ENCODE measurements at regions not wholly inside any gene's neighbourhood (a gene's known extent, or its start where the extent isn't known, plus 50 kb on each side); places are given as distances from the start of the nearest gene placed in this dataset.

- Histone ChIP-seq H3K4me2 (ENCODE audit: low read length) (no peak overlapping the region), H3K4me1 (ENCODE audit: insufficient read depth, low read length) (no peaks in the 10 kb centered on the region), H2AFZ (ENCODE audit: low read depth, low read length) (no peak overlapping the region), H4K20me1 (ENCODE audit: insufficient read depth, low read length) (no peaks in the 10 kb centered on the region), H3K36me3 (ENCODE audit: insufficient read depth, low read length) (no peaks in the 10 kb centered on the region), H3K9ac (ENCODE audit: low read length) (no peak overlapping the region), H3K4me3 (ENCODE audit: insufficient read depth, low read depth, low read length) (no peak overlapping the region), H3K79me2 (ENCODE audit: insufficient read depth, low read length) (no peaks in the 10 kb centered on the region), H3K27ac (ENCODE audit: low read depth, low read length) (no peak overlapping the region), H3K9me3 (ENCODE audit: insufficient read depth, low read depth, low read length) (no peaks in the 10 kb centered on the region), H3K27me3 (ENCODE audit: insufficient read depth, low read length) (no peaks in the 10 kb centered on the region)
- Mint-ChIP-seq H3K4me3 (ENCODE audit: unreplicated experiment) (no peak overlapping the region), H3K27me3 (ENCODE audit: low read depth, unreplicated experiment) (peaks cover 4% of the 10 kb centered on the region), H3K36me3 (ENCODE audit: low read depth, unreplicated experiment) (no peaks in the 10 kb centered on the region), H3K27ac (ENCODE audit: unreplicated experiment) (no peak overlapping the region), H3K4me1 (ENCODE audit: low read depth, unreplicated experiment) (no peaks in the 10 kb centered on the region), H3K9me3 (ENCODE audit: unreplicated experiment) (no peaks in the 10 kb centered on the region)
- DNase-seq (ENCODE audit: low read depth) (no peak), FAIRE-seq (no peak)
- no peak for TF ChIP-seq EZH2 (IDR thresholded peaks at IDR 0.05; ENCODE audit: insufficient read depth, low read length)
- TF ChIP-seq, protein P1, sequence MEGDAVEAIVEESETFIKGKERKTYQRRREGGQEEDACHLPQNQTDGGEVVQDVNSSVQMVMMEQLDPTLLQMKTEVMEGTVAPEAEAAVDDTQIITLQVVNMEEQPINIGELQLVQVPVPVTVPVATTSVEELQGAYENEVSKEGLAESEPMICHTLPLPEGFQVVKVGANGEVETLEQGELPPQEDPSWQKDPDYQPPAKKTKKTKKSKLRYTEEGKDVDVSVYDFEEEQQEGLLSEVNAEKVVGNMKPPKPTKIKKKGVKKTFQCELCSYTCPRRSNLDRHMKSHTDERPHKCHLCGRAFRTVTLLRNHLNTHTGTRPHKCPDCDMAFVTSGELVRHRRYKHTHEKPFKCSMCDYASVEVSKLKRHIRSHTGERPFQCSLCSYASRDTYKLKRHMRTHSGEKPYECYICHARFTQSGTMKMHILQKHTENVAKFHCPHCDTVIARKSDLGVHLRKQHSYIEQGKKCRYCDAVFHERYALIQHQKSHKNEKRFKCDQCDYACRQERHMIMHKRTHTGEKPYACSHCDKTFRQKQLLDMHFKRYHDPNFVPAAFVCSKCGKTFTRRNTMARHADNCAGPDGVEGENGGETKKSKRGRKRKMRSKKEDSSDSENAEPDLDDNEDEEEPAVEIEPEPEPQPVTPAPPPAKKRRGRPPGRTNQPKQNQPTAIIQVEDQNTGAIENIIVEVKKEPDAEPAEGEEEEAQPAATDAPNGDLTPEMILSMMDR (IDR thresholded peaks at IDR 0.05; ENCODE audit: insufficient read depth, low read depth, low read length) = no peak
These were observed 391.7 kb upstream of the NWD2 start for GRCh38 chr4:36852856-36853255.

DNA sequence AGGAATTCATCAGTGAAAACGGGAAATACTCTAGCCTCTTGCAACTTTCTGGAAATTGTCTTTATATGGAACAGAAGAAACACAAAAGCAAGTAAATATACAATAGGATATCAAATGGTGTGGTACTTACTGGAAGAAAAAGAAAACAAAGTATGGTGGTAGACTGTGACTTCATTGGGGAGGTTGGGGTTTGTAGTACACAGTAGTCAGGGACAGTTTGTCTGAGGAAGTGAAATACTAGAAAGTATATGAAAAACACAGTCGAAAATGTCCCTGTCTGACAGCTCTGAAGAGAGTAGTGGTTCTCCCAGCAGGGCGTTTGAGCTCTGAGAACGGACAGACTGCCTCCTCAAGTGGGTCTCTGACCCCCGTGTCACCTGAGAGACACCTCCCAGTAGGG is 390.0 kb upstream of the NWD2 start:
- FAIRE-seq (no peak), DNase-seq (ENCODE audit: low read depth) (no peak)
- H3K4me3 Mint-ChIP-seq (ENCODE audit: unreplicated experiment) = no peak overlapping the region
- Histone ChIP-seq H2AFZ (ENCODE audit: low read depth, low read length) (no peak overlapping the region), H3K4me1 (ENCODE audit: insufficient read depth, low read length) (no peaks in the 10 kb centered on the region), H3K36me3 (ENCODE audit: insufficient read depth, low read length) (no peaks in the 10 kb centered on the region), H3K4me2 (ENCODE audit: low read length) (no peak overlapping the region), H3K9me3 (ENCODE audit: insufficient read depth, low read depth, low read length) (no peaks in the 10 kb centered on the region), H3K79me2 (ENCODE audit: insufficient read depth, low read length) (no peaks in the 10 kb centered on the region), H3K27ac (ENCODE audit: low read depth, low read length) (no peak overlapping the region), H3K9ac (ENCODE audit: low read length) (no peak overlapping the region), H3K27me3 (ENCODE audit: insufficient read depth, low read length) (no peaks in the 10 kb centered on the region), H4K20me1 (ENCODE audit: insufficient read depth, low read length) (no peaks in the 10 kb centered on the region), H3K4me3 (ENCODE audit: insufficient read depth, low read depth, low read length) (no peak overlapping the region)
- TF ChIP-seq EZH2 (IDR thresholded peaks at IDR 0.05; ENCODE audit: insufficient read depth, low read length) = no peak
- TF ChIP-seq, protein P1 (IDR thresholded peaks at IDR 0.05; ENCODE audit: insufficient read depth, low read depth, low read length) = no peak
- H3K4me1 Mint-ChIP-seq (ENCODE audit: low read depth, unreplicated experiment) = no peaks in the 10 kb centered on the region
- H3K27me3 Mint-ChIP-seq (ENCODE audit: low read depth, unreplicated experiment) = peaks cover 4% of the 10 kb centered on the region
- H3K9me3 Mint-ChIP-seq (ENCODE audit: unreplicated experiment) = no peaks in the 10 kb centered on the region
- H3K27ac Mint-ChIP-seq (ENCODE audit: unreplicated experiment) = no peak overlapping the region
- no peaks in the 10 kb centered on the region for H3K36me3 Mint-ChIP-seq (ENCODE audit: low read depth, unreplicated experiment)

GRCh38 chr4:36863601-36864000 is 380.9 kb upstream of the NWD2 start:
- Histone ChIP-seq H3K79me2 (ENCODE audit: insufficient read depth, low read length) (no peaks in the 10 kb centered on the region), H3K27ac (ENCODE audit: low read depth, low read length) (no peak overlapping the region), H3K27me3 (ENCODE audit: insufficient read depth, low read length) (no peaks in the 10 kb centered on the region), H3K4me2 (ENCODE audit: low read length) (no peak overlapping the region), H3K4me1 (ENCODE audit: insufficient read depth, low read length) (no peaks in the 10 kb centered on the region), H3K9me3 (ENCODE audit: insufficient read depth, low read depth, low read length) (no peaks in the 10 kb centered on the region), H2AFZ (ENCODE audit: low read depth, low read length) (no peak overlapping the region), H4K20me1 (ENCODE audit: insufficient read depth, low read length) (no peaks in the 10 kb centered on the region), H3K36me3 (ENCODE audit: insufficient read depth, low read length) (no peaks in the 10 kb centered on the region), H3K9ac (ENCODE audit: low read length) (no peak overlapping the region), H3K4me3 (ENCODE audit: insufficient read depth, low read depth, low read length) (no peak overlapping the region)
- Mint-ChIP-seq H3K27ac (ENCODE audit: unreplicated experiment) (no peak overlapping the region), H3K36me3 (ENCODE audit: low read depth, unreplicated experiment) (no peaks in the 10 kb centered on the region), H3K27me3 (ENCODE audit: low read depth, unreplicated experiment) (no peaks in the 10 kb centered on the region), H3K9me3 (ENCODE audit: unreplicated experiment) (peaks cover 2% of the 10 kb centered on the region), H3K4me1 (ENCODE audit: low read depth, unreplicated experiment) (no peaks in the 10 kb centered on the region), H3K4me3 (ENCODE audit: unreplicated experiment) (no peak overlapping the region)
- no peak for FAIRE-seq
- DNase-seq (ENCODE audit: low read depth) = no peak
- TF ChIP-seq EZH2 (IDR thresholded peaks at IDR 0.05; ENCODE audit: insufficient read depth, low read length) = no peak
- TF ChIP-seq, protein P1 (IDR thresholded peaks at IDR 0.05; ENCODE audit: insufficient read depth, low read depth, low read length) = no peak
